ENCODE measurements at regions not wholly inside any gene's neighbourhood (a gene's known extent, or its start where the extent isn't known, plus 50 kb on each side); places are given as distances from the start of the nearest gene placed in this dataset.

DNA sequence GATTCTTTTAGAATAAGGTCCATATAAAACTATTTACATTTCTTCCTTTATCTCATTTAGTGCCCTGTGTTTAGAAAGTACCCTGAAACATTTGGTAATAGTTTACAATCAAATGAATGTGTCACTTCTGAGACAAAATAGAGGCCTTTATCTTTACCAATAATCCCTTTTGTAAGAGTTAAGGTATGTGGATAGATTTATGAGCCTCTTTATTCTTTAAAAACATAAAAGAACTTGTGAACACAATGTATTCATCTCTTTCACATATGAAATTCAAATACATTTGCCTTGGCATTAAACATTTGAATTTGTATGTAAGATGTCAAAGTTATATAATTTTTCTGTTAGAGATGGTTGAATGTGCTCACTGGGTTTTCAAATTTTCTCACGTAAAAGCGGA lies 180.5 kb upstream of the CWC22 start:
- no peak for DNase-seq

GRCh38 chr2:180184506-180184905 lies 177.4 kb upstream of the CWC22 start:
- no peak for DNase-seq

DNA sequence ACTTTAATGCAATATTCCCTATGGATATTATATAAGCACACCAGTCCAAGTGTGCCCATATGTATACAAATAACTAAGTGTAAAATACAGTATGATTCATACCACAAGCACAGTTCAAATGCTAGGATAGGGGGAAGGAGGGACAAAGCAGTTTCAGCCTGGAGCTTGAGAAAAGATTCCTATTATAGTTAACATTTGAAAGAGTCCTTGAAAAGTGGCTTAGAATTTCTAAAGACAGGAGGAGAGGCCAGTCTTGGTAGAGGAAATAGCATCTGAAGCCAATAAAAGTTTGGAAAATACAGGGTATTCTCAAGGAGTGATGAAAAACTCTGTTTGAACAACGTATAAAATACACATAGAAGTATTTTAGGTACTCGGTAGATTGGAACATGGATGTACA lies 173.4 kb upstream of the CWC22 start:
- no peak for DNase-seq

DNA sequence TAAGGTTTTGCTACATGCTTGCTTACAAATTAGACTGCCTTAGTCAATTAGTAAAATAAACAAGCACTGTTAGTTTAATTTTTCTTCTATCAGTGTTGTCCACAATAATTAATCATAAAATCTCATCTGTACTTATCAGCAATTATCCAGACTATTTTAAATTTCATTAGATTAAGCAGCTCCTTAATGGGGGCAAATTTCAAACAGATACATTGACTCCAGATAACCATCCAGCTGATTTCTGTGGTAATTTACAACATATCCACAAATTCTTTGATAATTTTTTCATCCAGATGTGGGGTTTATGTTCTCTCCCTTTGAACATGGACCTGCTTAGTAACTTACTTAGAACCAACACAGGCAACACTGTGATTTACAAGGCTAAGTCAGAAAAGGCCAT lies 170.4 kb upstream of the CWC22 start:
- no peak for DNase-seq

DNA sequence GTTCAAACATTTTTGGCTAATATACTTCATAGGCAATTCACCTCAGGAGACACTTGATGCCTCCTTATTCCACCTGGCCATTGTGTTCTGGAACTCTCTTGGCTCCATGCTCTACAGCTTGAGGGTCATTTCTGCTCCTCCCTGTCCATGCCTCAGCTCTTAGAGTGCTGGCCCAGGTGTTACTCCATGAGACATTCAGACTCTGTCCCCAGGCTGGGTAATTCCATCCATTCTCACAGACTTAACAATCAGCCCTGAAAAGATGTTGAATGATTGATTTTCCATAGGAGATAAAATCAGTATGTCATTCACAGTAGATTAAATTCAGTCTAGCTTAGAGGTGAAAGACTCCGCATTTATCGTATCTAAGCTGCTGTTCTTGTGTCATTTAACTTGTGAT lies 168.6 kb upstream of the CWC22 start:
- no peak for DNase-seq

DNA sequence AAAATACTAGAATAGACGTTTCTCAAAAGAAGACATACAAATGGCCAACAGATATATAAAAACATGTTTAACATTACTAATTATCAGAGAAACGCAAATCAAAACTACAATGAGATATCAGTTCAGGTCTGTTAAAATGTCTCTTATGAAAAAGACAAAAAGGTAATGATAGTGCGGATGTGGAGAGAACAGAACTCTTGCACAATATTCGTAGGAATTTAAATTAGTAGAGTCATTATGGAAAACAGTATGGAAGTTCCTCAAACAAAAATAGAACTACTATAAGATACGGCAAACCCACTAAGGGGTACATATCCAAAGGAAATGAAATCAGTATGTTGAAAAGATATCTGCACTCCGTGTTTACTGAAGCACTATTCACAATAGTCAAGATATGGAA lies 167.5 kb upstream of the CWC22 start:
- DNase-seq, result no peak

DNA sequence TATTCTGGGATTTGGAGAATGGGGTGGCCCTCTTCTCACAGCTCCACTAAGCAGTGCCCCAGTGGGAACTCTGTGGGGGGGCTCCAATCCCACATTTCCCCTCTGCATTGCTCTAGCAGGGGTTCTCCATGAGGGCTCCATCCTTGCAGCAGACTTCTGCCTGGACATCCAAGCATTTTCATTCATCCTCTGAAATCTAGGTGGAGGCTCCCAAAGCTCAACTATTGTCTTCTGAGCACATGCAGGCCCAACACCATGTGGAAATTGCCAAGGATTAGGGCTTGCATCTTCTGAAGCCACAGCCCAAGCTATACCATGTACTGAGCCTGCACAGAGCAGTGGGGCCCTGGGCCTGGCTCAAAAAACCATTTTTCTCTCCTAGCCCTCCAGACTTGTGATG lies 162.4 kb upstream of the CWC22 start:
- no peak for DNase-seq

DNA sequence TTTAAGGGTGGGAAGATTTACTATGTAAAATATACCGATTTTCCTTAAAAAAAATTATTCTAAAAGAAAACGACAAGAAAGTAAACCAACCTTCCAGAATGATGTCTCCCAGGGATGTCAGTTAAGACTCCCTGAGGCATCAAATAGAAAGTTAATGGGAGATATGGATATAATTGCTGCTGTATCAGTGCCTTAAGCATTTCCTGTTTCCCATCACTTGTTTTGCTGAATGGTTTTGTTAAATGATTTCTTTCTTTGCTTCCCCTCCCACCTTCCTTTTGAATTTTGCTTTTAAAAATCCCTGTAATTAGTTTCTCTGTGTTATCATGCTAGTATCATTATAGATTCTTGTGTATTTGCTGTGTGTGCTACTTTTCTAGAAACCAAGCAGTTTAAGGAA lies 154.3 kb upstream of the CWC22 start:
- no peak for DNase-seq

- no peak for DNase-seq
Observed at GRCh38 chr2:180159921-180160320, 152.8 kb upstream of the CWC22 start.

GRCh38 chr2:180158961-180159360 lies 151.9 kb upstream of the CWC22 start:
- DNase-seq, result no peak

DNA sequence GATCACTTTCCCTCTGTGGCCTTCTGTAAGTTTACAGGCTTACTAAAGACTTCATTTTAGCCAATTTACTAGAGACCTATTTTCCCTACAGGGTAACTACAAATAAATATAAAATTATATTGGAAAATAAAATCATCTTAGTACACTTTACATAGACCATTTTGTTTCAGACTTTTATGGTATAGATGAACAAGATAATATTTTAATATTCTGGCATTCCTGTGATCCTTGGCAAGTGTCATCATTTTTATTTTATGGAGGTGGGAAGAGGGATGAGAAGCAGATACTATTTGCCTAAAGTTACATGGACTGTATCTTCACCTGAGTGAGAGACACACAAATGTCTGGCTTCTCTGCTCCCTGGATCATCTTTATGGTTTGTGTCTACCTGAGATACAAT lies 149.6 kb upstream of the CWC22 start:
- no peak for DNase-seq

- DNase-seq, result no peak
Observed at GRCh38 chr2:180150606-180151005, 143.5 kb upstream of the CWC22 start.

GRCh38 chr2:180146541-180146940 lies 139.4 kb upstream of the CWC22 start:
- no peak for DNase-seq

GRCh38 chr2:180146114-180146513 lies 139.0 kb upstream of the CWC22 start:
- DNase-seq, result no peak

DNA sequence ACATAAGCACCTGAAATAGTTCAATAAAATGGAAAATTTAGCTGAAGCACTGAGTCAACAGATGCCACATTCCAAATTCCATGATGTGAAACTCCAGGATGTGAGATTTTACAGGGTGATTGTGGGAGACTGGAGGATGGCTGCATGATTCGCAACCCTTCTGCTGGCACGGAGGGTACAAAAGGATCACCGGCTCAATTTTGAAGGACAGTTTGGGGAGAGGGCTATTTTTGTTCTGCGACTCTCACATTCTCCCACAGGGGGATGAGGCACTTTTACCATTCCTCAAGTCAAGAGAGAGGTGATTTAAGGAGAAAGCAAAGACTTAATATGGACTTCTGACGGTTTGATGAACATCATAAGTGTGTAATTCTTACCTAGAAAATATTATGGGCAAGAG lies 138.1 kb upstream of the CWC22 start:
- no peak for DNase-seq

- no peak for DNase-seq
Observed at GRCh38 chr2:180144338-180144813, 137.3 kb upstream of the CWC22 start.

DNA sequence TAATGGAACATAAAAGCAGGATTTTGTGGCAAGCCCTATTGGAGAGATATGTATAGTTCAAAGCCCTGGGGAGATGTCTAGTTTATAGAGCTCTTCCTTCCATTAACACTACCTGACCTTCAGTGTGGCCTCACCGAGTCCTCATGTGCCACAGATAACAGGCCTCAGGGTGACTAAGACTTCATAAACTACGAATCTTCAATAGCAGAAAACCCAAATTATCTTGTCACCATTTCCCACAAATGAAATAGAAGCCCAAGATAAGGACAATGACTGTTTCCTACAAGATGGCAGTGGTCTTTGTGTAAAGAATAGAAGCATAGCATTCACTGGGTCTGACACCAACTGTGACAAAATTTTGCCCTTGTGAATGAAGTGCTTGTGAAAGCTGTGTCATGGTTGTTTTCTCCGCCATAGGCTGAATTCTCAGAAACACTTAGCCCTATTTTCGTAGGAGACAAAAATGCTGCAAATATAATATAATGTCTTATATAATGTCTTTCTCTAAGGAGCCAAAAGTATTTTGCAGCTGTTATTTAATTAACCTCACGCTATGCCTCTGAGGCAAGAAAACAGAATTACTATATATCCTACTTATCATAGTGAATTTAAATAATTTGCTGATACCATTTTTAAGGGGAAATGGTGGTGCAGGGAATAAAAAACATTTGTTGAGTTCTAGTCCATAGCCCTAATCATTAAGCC lies 136.7 kb upstream of the CWC22 start:
- no peak for DNase-seq

DNA sequence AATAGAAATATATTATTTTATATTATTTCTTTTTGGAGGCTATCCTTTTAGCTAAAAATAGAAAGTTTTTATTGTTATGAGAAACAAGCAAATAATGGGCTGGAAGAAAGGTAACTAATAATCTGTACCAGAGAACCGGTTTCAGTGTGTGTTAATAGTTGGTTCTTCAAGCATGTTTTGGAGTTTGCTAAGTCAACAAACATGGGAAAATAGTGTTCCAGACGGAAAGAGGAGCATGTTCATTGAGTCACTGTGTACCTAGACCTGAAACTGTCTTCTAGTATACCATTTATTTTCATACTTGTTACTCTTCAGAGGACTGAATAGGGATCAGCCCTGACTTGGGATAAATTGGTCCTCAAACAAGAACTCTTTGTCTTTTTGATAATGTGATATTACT lies 134.5 kb upstream of the CWC22 start:
- no peak for DNase-seq

GRCh38 chr2:180133736-180134135 lies 126.6 kb upstream of the CWC22 start:
- DNase-seq, result no peak

- no peak for DNase-seq
Observed at GRCh38 chr2:180130403-180130802, 123.3 kb upstream of the CWC22 start.

- DNase-seq, result no peak
Observed at GRCh38 chr2:180128861-180129260, 121.8 kb upstream of the CWC22 start.

DNA sequence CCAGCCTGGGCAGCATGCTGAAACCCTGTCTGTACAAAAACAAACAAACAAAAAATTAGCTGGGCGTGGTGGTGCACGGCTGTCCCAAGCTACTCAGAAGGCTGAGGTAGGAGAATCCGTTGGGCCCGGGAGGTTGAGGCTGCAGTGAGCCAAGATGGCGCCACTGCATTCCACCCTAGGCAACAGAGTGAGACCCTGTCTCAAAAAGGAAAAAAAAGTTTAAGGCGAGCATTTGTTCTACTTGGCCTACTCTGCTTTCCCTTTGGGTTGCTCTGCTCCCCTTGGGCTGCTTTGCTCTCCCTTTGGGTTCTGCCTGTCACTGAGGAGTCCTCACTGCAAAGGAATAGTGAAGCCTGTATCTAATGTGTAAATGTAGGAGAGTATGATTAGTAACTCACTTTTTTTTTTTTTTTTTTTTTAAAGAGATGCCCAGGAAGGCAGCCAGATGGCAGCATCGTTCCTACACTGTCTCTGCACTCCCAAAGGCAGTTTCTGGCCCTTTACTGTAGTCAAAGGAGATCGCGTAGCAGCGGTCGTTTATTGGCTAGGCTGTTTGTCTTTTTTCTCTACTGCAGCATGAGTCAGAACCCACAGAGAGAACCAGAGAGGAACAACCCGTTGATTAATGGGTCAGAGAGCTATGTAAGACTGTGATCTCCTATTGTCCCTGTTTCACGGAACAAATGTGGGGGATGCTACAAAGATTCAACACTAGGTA lies 118.3 kb upstream of the CWC22 start:
- DNase-seq, result peak; percentile 63

DNA sequence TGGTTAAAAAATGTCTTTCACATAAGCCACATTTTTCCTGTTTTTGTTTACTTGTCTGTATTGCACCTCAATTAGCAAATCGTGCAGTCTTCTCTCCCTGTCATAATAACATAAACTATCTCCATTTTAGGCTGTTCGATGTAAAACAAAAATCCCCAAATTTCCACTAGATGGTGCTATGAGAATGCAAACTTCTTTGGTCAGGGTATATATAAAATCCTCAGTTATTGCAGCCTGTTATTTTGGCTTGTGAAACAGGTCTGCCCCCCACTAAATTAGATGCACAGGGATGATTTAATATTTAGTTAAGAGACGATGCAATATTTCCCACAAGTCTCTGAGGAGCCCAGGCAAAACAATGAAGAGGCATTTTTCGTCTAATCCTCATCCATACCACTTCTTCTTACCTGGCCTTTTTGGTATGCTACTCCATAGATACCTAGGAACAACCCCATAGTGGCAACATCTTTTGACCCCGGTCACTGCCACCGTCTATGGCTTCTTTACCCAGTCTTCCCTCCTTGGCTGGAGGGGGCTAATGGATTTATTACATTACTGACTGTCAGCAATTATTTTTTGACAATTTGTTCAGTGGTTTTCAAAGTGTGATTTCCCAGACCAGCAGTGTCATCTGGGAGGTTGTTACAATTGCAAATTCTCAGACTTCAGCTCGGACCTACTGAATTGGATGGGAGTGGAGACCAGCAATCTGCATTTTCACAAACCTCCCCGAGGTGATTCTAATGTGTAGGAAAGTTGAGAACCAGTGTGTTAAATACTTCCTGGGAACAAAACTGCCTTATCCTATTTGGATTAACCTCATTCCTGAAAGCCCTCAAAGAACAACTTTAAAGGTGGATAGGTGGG lies 117.4 kb upstream of the CWC22 start:
- DNase-seq, result peak; percentile 32

GRCh38 chr2:180122874-180123273 lies 115.8 kb upstream of the CWC22 start:
- DNase-seq, result no peak

Measured in NCI-H1092 (cell line).